ENCODE measurements at regions not wholly inside any gene's neighbourhood (a gene's known extent, or its start where the extent isn't known, plus 50 kb on each side); places are given as distances from the start of the nearest gene placed in this dataset.
"Not testable (repeated sequence)": the region's sequence is repeated elsewhere in the genome, so short reads cannot be mapped to it uniquely, and the experiment has no call there.

- no peak for DNase-seq (ENCODE audit: low spot score)
These were observed 141.0 kb downstream of the TFAP2C start for GRCh38 chr20:56769921-56770600.

- DNase-seq (ENCODE audit: low spot score), result no peak
These were observed 144.6 kb downstream of the TFAP2C start for GRCh38 chr20:56773749-56774148.

- no peak for DNase-seq (ENCODE audit: low spot score)
These were observed 145.8 kb downstream of the TFAP2C start for GRCh38 chr20:56774873-56775272.

- no peak for DNase-seq (ENCODE audit: low spot score)
These were observed 147.2 kb downstream of the TFAP2C start for GRCh38 chr20:56776345-56776744.

GRCh38 chr20:56778765-56779195 is 149.7 kb downstream of the TFAP2C start:
- no peak for DNase-seq (ENCODE audit: low spot score)

- no peak for DNase-seq (ENCODE audit: low spot score)
These were observed 150.5 kb downstream of the TFAP2C start for GRCh38 chr20:56779452-56780143.

- no peak for DNase-seq (ENCODE audit: low spot score)
These were observed 151.2 kb downstream of the TFAP2C start for GRCh38 chr20:56780266-56780665.

- peak; percentile 33 for DNase-seq (ENCODE audit: low spot score)
These were observed 152.1 kb downstream of the TFAP2C start for GRCh38 chr20:56781108-56781739.

- not testable (repeated sequence) for DNase-seq (ENCODE audit: low spot score)
These were observed 153.0 kb downstream of the TFAP2C start for GRCh38 chr20:56781987-56782560.

GRCh38 chr20:56782814-56783213 is 153.7 kb downstream of the TFAP2C start:
- not testable (repeated sequence) for DNase-seq (ENCODE audit: low spot score)

GRCh38 chr20:56783826-56784225 is 154.7 kb downstream of the TFAP2C start:
- no peak for DNase-seq (ENCODE audit: low spot score)

GRCh38 chr20:56786503-56786902 is 157.4 kb downstream of the TFAP2C start:
- no peak for DNase-seq (ENCODE audit: low spot score)

GRCh38 chr20:56788041-56788670 is 159.1 kb downstream of the TFAP2C start:
- peak; percentile 89 for DNase-seq (ENCODE audit: low spot score)

GRCh38 chr20:56788671-56789610 is 159.8 kb downstream of the TFAP2C start:
- no peak for DNase-seq (ENCODE audit: low spot score)

- DNase-seq (ENCODE audit: low spot score), result no peak
These were observed 164.8 kb downstream of the TFAP2C start for GRCh38 chr20:56793916-56794315.

GRCh38 chr20:56795492-56795891 is 166.4 kb downstream of the TFAP2C start:
- no peak for DNase-seq (ENCODE audit: low spot score)

GRCh38 chr20:56796345-56796744 is 167.2 kb downstream of the TFAP2C start:
- no peak for DNase-seq (ENCODE audit: low spot score)

GRCh38 chr20:56797023-56797422 is 167.9 kb downstream of the TFAP2C start:
- no peak for DNase-seq (ENCODE audit: low spot score)

GRCh38 chr20:56798634-56799033 is 169.5 kb downstream of the TFAP2C start:
- no peak for DNase-seq (ENCODE audit: low spot score)

- DNase-seq (ENCODE audit: low spot score), result no peak
These were observed 170.1 kb downstream of the TFAP2C start for GRCh38 chr20:56799187-56799586.

- DNase-seq (ENCODE audit: low spot score), result no peak
These were observed 171.0 kb downstream of the TFAP2C start for GRCh38 chr20:56800088-56800487.

Measured in LoVo (cell line).